Activated CD4-positive, alpha-beta T cell treated with anti-CD3 and anti-CD28 coated beads for 36 hours (primary cell): ENCODE measurements at regions not wholly inside any gene's neighbourhood (a gene's known extent, or its start where the extent isn't known, plus 50 kb on each side); places are given as distances from the start of the nearest gene placed in this dataset.

ENCODE experiments used
- ATAC-seq: fragments of 200-7000 bp; cut with Tn5 transposase; one replicate; pipeline ENCODE4 v1.10.0; 2021; ENCODE audit warnings: mild to moderate bottlenecking, moderate library complexity
- CTCF ChIA-PET: fragments of 350-600 bp; sonication (Branson Sonifier 250); formaldehyde crosslinking; loops from one replicate; lab custom pipeline; 2021; ENCODE audit warnings: antibody characterized with exemption; lab: Charles Lee
- POLR2A ChIA-PET: fragments of 350-600 bp; sonication (Branson Sonifier 250); formaldehyde crosslinking; loops from one replicate; lab custom pipeline; 2021; ENCODE audit warnings: antibody characterized with exemption, inconsistent platforms; lab: Charles Lee
- DNase-seq: peaks from one replicate; pipeline ENCODE4 v3.0.0-alpha.2; 2020
- H3K27ac Mint-ChIP-seq: one replicate; pipeline ENCODE4 v1.8.0; 2021; ENCODE audit warnings: mixed read lengths
- H3K27me3 Mint-ChIP-seq: one replicate; pipeline ENCODE4 v1.8.0; 2021; ENCODE audit warnings: mixed read lengths
- H3K36me3 Mint-ChIP-seq: one replicate; pipeline ENCODE4 v1.8.0; 2021; ENCODE audit warnings: low read depth, mixed read lengths
- H3K4me1 Mint-ChIP-seq: one replicate; pipeline ENCODE4 v1.8.0; 2021; ENCODE audit warnings: mixed read lengths
- H3K4me3 Mint-ChIP-seq: one replicate; pipeline ENCODE4 v1.8.0; 2021; ENCODE audit warnings: mild to moderate bottlenecking, moderate library complexity, mixed read lengths
- H3K9me3 Mint-ChIP-seq: one replicate; pipeline ENCODE4 v1.8.0; 2021; ENCODE audit warnings: low read depth, mixed read lengths
- intact Hi-C, 2 experiments: fragments of 100-400 bp; cut with DNase I in 1 of 2; cut with micrococcal nuclease in 1 of 2; formaldehyde crosslinking; loops; one replicate each; pipeline versions ENCODE4 v1.14.2 to v1.15.1; 2022 to 2024; cut with DNase I, micrococcal nuclease

DNA sequence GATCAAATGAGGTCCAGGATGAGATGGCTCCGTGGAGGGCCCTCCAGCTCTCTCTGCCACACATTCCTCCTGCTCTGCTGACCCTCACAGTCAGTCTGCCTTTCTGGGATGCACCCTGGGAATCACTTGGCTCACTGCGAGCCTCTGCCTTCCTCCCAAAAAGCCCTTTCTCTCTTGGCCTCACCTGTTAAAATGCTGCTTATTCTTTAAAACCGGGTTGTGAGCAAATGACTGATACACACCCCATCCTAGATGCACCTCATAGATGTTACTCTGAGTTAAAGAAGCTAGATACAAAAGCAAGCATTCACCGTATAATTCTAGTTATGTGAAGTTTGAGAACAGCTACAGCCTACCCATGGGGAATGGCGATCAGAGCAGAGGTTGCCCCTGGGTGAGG is 167.7 kb upstream of the MYCN start:
- CTCF ChIA-PET = no interaction called here
- ATAC-seq (no peak), DNase-seq (no peak)
- intact Hi-C loops = no loop called here
- Mint-ChIP-seq H3K4me3 (no peak overlapping the region), H3K27ac (no peak overlapping the region), H3K27me3 (peaks cover 9% of the 10 kb centered on the region), H3K9me3 (no peaks in the 10 kb centered on the region), H3K4me1 (no peaks in the 10 kb centered on the region), H3K36me3 (no peaks in the 10 kb centered on the region)
- POLR2A ChIA-PET = no interaction called here

DNA sequence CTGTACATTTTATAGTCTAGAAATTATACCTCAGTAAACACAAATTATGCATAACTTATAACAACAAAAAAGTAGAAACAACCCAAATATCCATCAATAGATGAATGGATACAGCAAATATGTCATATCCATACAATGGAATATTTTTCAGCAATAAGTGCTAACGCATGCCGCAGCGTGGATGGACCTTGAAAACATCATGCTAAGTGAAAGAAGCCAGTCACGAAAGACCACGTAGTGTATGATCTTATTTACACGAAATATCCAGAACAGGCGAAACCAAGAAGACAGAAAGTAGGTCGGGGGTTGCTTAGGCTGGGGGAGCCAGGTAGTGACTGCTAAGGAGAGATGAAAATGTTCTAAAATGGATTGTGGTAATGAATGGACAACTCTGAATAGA is 167.1 kb upstream of the MYCN start:
- POLR2A ChIA-PET = no interaction called here
- intact Hi-C loops = no loop called here
- CTCF ChIA-PET = no interaction called here

DNA sequence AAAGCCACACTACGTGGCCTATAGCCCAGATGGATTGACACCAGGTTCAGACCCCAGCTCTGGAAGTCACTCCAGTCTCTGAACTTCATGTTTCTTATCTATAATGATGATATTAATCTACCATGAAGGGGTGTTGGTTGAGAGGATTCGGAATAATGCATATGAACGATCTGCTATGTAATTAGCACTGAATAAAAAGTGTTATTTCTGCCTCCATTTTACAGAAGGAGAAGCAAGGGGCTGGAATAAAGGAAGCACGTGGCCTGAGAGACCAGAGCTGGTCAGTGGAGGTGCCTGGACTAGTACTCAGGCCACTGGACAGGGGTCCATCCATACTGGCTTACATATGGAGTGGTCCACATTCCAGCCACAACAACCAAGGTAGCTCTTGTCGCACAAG is 166.5 kb upstream of the MYCN start:
- intact Hi-C loops = no loop called here
- no peak overlapping the region for H3K4me3 Mint-ChIP-seq
- H3K27me3 Mint-ChIP-seq = peaks cover 5% of the 10 kb centered on the region
- H3K27ac Mint-ChIP-seq = no peak overlapping the region
- H3K4me1 Mint-ChIP-seq = no peaks in the 10 kb centered on the region
- H3K36me3 Mint-ChIP-seq = no peaks in the 10 kb centered on the region
- ChIA-PET POLR2A (no interaction called here), CTCF (no interaction called here)
- H3K9me3 Mint-ChIP-seq = no peaks in the 10 kb centered on the region
- no peak for ATAC-seq
- DNase-seq = no peak

More for the DNA sequence above, 167.1 kb upstream of the MYCN start:
- H3K4me3 Mint-ChIP-seq = no peak overlapping the region
- no peaks in the 10 kb centered on the region for H3K9me3 Mint-ChIP-seq
- DNase-seq (no peak), ATAC-seq (no peak)
- peaks cover 5% of the 10 kb centered on the region for H3K27me3 Mint-ChIP-seq
- no peaks in the 10 kb centered on the region for H3K4me1 Mint-ChIP-seq
- no peak overlapping the region for H3K27ac Mint-ChIP-seq
- no peaks in the 10 kb centered on the region for H3K36me3 Mint-ChIP-seq

DNA sequence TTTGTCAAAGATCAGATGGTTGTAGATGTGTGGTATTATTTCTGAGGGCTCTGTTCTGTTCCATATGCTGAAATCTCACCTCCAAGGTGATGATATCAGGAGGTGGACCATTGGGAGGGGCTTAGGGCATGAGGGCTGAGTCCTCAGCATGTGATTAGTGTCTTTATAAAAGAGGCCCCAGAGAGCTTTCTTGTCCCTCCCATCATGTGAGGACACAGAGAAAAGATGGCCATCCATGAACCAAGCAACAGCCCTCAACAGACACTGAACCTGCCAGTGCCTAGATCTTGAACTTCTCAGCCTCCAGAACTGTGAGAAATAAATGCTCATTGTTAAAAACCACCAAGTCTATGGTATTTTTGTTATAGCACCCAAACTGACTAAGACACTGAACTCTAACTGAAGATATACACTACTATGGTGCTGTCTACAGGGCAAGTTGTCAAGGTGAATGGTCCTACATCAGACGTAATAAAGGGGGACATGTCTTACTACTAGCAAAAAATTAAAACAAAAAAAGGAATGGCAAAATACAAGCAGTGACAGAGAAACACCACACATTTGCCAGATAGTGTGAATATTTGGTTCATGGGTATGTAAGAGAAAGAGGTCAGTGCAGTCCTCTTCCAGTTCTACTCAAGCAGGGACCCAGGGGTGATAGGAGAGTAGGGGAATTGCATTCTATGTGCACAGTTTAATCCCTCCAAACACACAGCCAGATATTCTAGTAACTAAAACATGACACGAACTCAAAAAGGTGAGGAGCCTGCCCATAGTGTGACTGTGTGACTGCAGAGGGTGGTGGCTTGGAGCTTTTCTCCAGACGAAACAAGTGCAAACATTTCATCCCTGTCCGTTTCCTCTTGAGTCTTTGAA is 164.4 kb upstream of the MYCN start:
- no peaks in the 10 kb centered on the region for H3K36me3 Mint-ChIP-seq
- DNase-seq (no peak), ATAC-seq (no peak)
- intact Hi-C loops = no loop called here
- H3K27me3 Mint-ChIP-seq = peaks cover 7% of the 10 kb centered on the region
- ChIA-PET POLR2A (no interaction called here), CTCF (no interaction called here)
- no peak overlapping the region for H3K4me3 Mint-ChIP-seq
- no peaks in the 10 kb centered on the region for H3K9me3 Mint-ChIP-seq
- no peak overlapping the region for H3K27ac Mint-ChIP-seq
- no peaks in the 10 kb centered on the region for H3K4me1 Mint-ChIP-seq

DNA sequence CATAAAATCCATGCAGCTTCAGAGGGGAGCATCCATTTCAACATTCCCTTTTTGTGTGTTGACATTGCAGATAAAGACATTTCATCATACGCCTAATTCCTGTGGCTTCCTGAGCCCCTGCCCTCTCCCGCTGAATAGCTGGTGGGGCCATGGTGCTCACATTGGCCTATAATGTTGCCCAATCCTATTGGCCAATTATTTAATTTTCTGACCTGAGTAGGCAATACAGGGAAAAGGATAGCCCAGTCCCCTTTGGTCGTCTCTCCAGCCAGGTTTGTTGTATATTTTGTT is 163.8 kb upstream of the MYCN start:
- Mint-ChIP-seq H3K36me3 (no peaks in the 10 kb centered on the region), H3K27me3 (peaks cover 8% of the 10 kb centered on the region), H3K27ac (no peak overlapping the region), H3K9me3 (no peaks in the 10 kb centered on the region), H3K4me3 (no peak overlapping the region), H3K4me1 (no peaks in the 10 kb centered on the region)
- intact Hi-C loops = no loop called here
- POLR2A ChIA-PET = no interaction called here
- DNase-seq = no peak
- no peak for ATAC-seq
- CTCF ChIA-PET = no interaction called here

DNA sequence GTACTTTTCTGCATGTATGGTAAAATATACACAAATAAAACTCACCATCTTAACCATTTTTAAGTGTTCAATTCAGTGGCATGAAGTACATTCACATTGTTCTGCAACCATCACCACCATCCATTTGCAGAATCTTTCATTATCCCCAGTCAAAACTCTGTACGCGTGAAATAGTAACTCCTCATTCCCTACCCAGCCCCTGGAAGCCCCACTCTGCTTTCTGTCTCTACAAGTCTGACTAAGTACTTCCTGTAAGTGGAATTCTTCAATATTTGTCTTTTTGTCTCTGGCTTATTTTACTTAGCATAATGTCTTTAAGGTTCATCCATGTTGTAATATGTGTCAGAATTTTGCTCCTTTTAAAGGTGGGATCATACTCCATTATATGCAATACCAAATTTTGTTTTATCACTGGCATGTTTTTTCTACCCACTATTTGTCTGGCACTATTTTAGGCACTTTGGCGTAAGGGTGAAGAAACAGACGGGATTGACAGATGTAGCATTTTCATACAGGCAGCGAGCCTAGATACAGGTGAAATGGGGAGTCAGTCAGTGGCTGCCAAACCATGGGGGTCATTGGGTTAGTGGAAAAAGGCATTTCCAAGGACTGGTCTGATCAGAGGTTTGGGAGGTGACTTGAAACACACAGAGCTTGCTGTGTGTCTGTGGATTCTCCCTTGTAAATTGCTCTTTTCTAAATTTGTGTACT is 163.2 kb upstream of the MYCN start:
- ATAC-seq (no peak), DNase-seq (no peak)
- Mint-ChIP-seq H3K4me3 (no peak overlapping the region), H3K4me1 (no peaks in the 10 kb centered on the region), H3K27me3 (peaks cover 8% of the 10 kb centered on the region), H3K9me3 (no peaks in the 10 kb centered on the region), H3K27ac (no peak overlapping the region), H3K36me3 (no peaks in the 10 kb centered on the region)
- ChIA-PET CTCF (no interaction called here), POLR2A (no interaction called here)
- intact Hi-C loops = no loop called here

DNA sequence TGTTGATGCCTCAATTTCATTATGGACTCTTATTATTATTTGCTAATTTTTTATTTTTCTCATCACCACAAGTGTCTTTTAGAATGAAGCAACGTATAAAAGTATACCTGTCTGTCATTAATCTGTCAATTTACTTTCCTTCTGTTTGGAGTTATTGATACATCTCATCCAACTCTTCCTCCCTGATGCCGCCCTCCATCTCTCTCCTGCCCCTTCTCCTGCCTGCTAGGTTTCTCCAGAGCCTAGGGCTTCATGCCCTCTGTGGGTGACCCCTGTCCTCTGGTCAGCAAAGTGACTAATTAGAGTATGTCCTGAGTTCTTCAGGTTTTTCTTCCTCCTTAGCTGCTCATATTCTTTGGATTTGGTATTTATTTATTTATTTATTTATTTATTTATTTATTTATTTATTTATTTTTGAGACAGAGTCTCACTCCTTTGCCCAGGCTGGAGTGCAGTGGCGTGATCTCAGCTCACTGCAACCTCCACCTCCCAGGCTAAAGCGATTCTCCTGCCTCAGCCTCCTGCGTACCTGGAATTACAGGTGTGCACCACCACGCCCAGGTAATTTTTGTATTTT is 162.5 kb upstream of the MYCN start:
- intact Hi-C loops = no loop called here
- Mint-ChIP-seq H3K36me3 (no peaks in the 10 kb centered on the region), H3K9me3 (no peaks in the 10 kb centered on the region), H3K27ac (no peak overlapping the region), H3K4me1 (no peaks in the 10 kb centered on the region), H3K27me3 (peaks cover 8% of the 10 kb centered on the region), H3K4me3 (no peak overlapping the region)
- ChIA-PET CTCF (interaction anchor here (0.6 kb wide), 1 partner anchor 589 kb away, joined by 3 read pairs; no protein-coding TSS in a partner anchor), POLR2A (no interaction called here)
- ATAC-seq = no peak
- DNase-seq = no peak

DNA sequence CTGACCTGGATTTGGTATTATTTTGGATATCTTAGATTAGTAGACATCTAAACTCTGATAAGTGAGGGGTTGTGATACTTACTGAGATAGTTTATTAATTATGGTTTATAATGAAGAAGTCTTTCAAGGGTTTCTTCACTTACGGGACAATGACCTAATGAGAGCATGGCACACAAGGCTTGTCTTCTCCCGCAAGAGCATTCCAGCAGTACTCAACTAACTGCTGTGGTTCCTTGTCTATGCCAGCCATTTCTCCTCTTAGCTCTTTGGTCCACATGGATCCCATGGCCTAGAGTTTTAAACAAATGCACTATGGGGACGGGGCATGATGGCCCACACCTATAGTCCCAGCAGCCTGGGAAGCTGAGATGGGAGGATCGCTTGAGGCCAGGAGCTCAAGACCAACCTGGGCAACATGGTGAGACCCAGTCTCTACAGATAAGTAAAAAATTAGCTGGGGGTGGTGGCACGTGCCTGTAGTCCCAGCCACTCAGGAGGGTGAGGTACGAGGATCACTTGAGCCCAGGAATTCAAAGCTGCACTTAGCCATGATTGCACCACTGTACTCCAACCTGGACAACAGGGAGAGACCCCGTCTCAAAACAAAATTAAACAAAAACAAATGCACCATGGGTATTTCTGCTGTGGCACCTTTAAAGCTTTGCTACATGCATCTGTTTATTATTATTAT is 161.7 kb upstream of the MYCN start:
- H3K4me3 Mint-ChIP-seq = no peak overlapping the region
- intact Hi-C loops = no loop called here
- ChIA-PET CTCF (no interaction called here), POLR2A (no interaction called here)
- H3K4me1 Mint-ChIP-seq = no peaks in the 10 kb centered on the region
- DNase-seq (no peak), ATAC-seq (no peak)
- peaks cover 8% of the 10 kb centered on the region for H3K27me3 Mint-ChIP-seq
- H3K9me3 Mint-ChIP-seq = no peaks in the 10 kb centered on the region
- H3K36me3 Mint-ChIP-seq = no peaks in the 10 kb centered on the region
- H3K27ac Mint-ChIP-seq = no peak overlapping the region

DNA sequence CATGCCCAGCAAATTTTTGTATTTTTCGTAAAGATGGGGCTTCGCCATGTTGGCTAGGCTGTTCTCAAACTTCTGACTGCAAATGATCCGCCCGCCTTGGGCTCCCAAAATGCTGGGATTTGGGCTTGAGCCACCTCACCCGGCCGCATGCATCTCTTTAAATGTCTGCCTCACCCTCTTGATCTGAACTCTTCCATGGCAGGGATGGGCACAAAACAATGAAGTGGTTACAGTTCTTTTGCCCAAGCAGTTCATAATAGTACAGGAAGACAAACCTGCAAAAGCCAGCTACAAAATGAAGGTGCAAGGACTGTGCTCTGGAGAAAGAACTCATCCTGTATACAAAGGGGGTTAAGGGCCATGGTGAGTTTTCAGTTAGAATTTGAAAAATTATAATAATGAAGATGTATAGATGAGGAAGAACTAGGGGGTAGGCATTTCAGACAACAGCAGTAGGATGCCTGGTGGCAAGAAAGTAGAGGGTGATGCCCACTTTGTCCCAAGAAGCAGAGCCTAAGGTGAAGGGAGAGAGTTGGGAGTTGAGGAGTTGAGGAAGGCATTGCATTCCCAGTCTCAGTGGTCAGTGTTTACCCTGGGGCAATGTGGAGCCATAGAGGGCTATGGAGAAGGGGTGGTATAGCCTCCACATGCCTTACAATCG is 160.8 kb upstream of the MYCN start:
- Mint-ChIP-seq H3K9me3 (no peaks in the 10 kb centered on the region), H3K4me3 (no peak overlapping the region), H3K27ac (no peak overlapping the region), H3K4me1 (no peaks in the 10 kb centered on the region), H3K27me3 (peaks cover 8% of the 10 kb centered on the region), H3K36me3 (no peaks in the 10 kb centered on the region)
- intact Hi-C loops = no loop called here
- ChIA-PET CTCF (no interaction called here), POLR2A (no interaction called here)
- ATAC-seq = no peak
- DNase-seq = no peak

DNA sequence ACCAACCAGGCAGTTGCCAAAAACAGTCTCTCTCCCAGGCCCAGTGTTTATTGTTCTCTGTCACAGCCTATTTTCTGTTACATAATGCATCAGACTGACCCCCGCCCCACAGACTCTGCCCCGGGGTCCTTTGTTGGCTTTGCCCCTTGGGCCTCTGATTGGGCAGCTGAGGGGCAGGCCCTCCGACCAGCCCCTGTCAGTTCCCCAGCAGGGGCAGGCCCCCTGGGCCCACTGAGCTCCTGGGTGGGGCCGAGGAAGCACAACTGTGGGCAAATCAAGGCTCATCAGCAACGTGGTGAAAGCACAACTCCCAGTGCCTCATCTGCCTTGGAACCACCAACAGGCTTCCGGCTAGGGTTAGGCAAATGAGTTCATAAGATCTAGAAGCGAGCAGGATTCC is 160.1 kb upstream of the MYCN start:
- intact Hi-C loops = no loop called here
- no peak for ATAC-seq
- H3K27ac Mint-ChIP-seq = no peak overlapping the region
- ChIA-PET CTCF (no interaction called here), POLR2A (no interaction called here)
- no peaks in the 10 kb centered on the region for H3K36me3 Mint-ChIP-seq
- DNase-seq = no peak
- H3K4me1 Mint-ChIP-seq = no peaks in the 10 kb centered on the region
- H3K9me3 Mint-ChIP-seq = no peaks in the 10 kb centered on the region
- peaks cover 5% of the 10 kb centered on the region for H3K27me3 Mint-ChIP-seq
- H3K4me3 Mint-ChIP-seq = no peak overlapping the region

DNA sequence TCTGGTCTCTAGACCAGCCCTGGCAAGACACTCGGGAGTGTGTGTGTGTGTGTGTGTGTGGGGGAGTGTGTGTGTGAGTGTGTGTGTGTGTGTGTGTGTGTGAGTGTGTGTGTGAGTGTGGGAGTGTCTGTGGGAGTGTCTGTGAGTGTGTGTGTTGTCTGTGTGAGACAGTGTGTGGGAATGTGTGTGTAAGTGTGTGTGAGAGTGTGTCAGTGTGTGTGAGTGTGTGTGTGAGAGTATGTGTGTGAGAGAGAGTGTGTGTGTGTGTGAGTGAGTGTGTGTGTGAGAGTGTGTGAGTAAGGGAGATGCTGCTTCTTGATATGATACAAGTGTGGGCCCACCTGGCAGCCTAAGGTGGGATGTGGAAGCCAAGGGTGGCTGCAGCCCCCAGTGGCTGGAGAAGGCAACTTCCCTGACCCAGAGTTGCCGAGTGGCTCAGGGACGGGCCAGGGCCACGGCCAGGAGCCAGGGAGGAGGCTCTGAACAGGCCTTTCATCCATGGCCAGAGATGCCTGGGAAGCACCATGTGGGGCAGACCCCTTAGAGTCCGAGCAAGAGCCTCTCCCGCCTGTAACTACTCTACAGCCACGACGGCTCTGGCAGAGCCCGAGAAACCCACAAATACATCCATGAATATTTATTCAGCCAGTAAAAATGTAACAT is 159.3 kb upstream of the MYCN start:
- Mint-ChIP-seq H3K4me1 (no peaks in the 10 kb centered on the region), H3K9me3 (no peaks in the 10 kb centered on the region), H3K27ac (no peak overlapping the region), H3K36me3 (no peaks in the 10 kb centered on the region), H3K4me3 (no peak overlapping the region), H3K27me3 (peaks cover 5% of the 10 kb centered on the region)
- ATAC-seq = no peak
- intact Hi-C loops = no loop called here
- ChIA-PET CTCF (no interaction called here), POLR2A (no interaction called here)
- DNase-seq = no peak
